Heart left ventricle (tissue), 13 donors: ENCODE measurements at regions not wholly inside any gene's neighbourhood (a gene's known extent, or its start where the extent isn't known, plus 50 kb on each side); places are given as distances from the start of the nearest gene placed in this dataset.

ENCODE experiments used
- POLR2A ChIP-seq, 2 donors: fragments of 450-650 bp; IDR thresholded peaks; one replicate each; pipeline ENCODE4 v1.6.1; 2017; ENCODE audit warnings: antibody characterized with exemption in 2 of 2, mild to moderate bottlenecking in 2 of 2, moderate library complexity in 2 of 2
- TF ChIP-seq, protein P1 (sequence below), 12 donors: fragments of 200-600 bp; sonication (generic) in 4 of 12; IDR thresholded peaks; one replicate each; pipeline versions ENCODE4 v1.5.0 to v1.8.0; 2018 to 2022; ENCODE audit warnings: antibody characterized with exemption in 12 of 12, mild to moderate bottlenecking in 5 of 12
- donor health status: ischemic (EF 13 %, LVEDD 7.1; RV severe dilation, severe dysfunction).
- donor health status: DM: no; HTN: yes; CAD: no.
- donor health status: DM: no; HTN: no; CAD: no.
- donor health status: ischemic (EF 25% LVEDD 6.9; RV normal size, moderate dysfunction).
- donor health status: ischemic (EF 25% LVEDD 5.7; RV mildly dilated, moderate dysfunction).
- donor health status: ischemic (EF 35%, LVEDD 5.7; RV mildly dilated, moderate dysfunction).
- donor health status: nonischemic (EF 11% LVEDD 7.7; RV severe dilation, severe dysfunction).
- donor health status: DM: yes; HTN: yes; CAD: no.
- donor health status: PGD.
- donor health status: ischemic (EF 29% LVEDD 5.4; RV normal size, mild dysfunction).
- donor health status: nonischemic (EF 23%, LVEDD 6.1; RV moderate dilation, normal function).

GRCh38 chr13:89407357-89407756, 1736.2 kb downstream of the SLITRK5 start:
- TF ChIP-seq, protein P1, sequence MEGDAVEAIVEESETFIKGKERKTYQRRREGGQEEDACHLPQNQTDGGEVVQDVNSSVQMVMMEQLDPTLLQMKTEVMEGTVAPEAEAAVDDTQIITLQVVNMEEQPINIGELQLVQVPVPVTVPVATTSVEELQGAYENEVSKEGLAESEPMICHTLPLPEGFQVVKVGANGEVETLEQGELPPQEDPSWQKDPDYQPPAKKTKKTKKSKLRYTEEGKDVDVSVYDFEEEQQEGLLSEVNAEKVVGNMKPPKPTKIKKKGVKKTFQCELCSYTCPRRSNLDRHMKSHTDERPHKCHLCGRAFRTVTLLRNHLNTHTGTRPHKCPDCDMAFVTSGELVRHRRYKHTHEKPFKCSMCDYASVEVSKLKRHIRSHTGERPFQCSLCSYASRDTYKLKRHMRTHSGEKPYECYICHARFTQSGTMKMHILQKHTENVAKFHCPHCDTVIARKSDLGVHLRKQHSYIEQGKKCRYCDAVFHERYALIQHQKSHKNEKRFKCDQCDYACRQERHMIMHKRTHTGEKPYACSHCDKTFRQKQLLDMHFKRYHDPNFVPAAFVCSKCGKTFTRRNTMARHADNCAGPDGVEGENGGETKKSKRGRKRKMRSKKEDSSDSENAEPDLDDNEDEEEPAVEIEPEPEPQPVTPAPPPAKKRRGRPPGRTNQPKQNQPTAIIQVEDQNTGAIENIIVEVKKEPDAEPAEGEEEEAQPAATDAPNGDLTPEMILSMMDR (IDR thresholded peaks at IDR 0.05): no peak
- TF ChIP-seq POLR2A (IDR thresholded peaks at IDR 0.05): no peak
